ENCODE measurements at regions not wholly inside any gene's neighbourhood (a gene's known extent, or its start where the extent isn't known, plus 50 kb on each side); places are given as distances from the start of the nearest gene placed in this dataset.

- FAIRE-seq = no peak
- intact Hi-C loops (cut with micrococcal nuclease) = loop anchor here (2.0 kb wide), 1 partner anchor 438 kb away; no protein-coding TSS in a partner anchor
- dilution Hi-C loops (cut with MboI; ENCODE audit: extremely low pct_ligation_motif_present, low sequenced_read_pairs) = no loop called here
Measured at GRCh38 chr6:6494677-6495076, 93.8 kb upstream of the LY86 start.

More at GRCh38 chr6:6494677-6495076, 93.8 kb upstream of the LY86 start:
- no peaks in the 10 kb centered on the region for H3K9me1 ChIP-seq (replicated peaks; ENCODE audit: control insufficient read depth, extremely low read depth, insufficient read depth, low read length)
- H2AFZ ChIP-seq (ENCODE audit: low read depth, low read length) = no peak overlapping the region
- no peak overlapping the region for H3K4me2 ChIP-seq (ENCODE audit: insufficient read depth, low read length)
- no peaks in the 10 kb centered on the region for H3K79me2 ChIP-seq (ENCODE audit: control insufficient read depth, insufficient read depth, low read length)
- H3K9me3 ChIP-seq (replicated peaks; ENCODE audit: control insufficient read depth, insufficient read depth, low read length) = no peaks in the 10 kb centered on the region
- no peaks in the 10 kb centered on the region for H3K27me3 ChIP-seq (ENCODE audit: control insufficient read depth in 2 of 2, insufficient read depth in 2 of 2, low read length in 2 of 2)
- H3K27ac ChIP-seq (ENCODE audit: insufficient read depth, low read depth, low read length) = no peak overlapping the region
- H4K20me1 ChIP-seq (replicated peaks; ENCODE audit: control insufficient read depth, extremely low read depth, insufficient read depth, low read length) = no peaks in the 10 kb centered on the region
- CTCF ChIA-PET = no interaction called here
- TF ChIP-seq FOS (IDR thresholded peaks at IDR 0.05; ENCODE audit: borderline replicate concordance, insufficient read depth, low read length) (no peak), POLR2A (IDR thresholded peaks at IDR 0.05; ENCODE audit: low read depth, low read length) (no peak), EZH2 (IDR thresholded peaks at IDR 0.05; ENCODE audit: borderline replicate concordance, low read depth, low read length, severe bottlenecking) (no peak), MAX (IDR thresholded peaks at IDR 0.05; ENCODE audit: insufficient read depth, insufficient read length) (no peak), CTCF (IDR thresholded peaks at IDR 0.05; ENCODE audit: extremely low read depth in 1 of 2, insufficient read depth in 1 of 2, low read depth in 1 of 2, low read length in 2 of 2) (no peak), MYC (IDR thresholded peaks at IDR 0.05; ENCODE audit: low read depth, low read length) (no peak), GATA2 (IDR thresholded peaks at IDR 0.05; ENCODE audit: insufficient read depth, insufficient read length, low read depth, low read length) (no peak), JUN (IDR thresholded peaks at IDR 0.05; ENCODE audit: borderline replicate concordance, insufficient read depth, insufficient read length, low read depth) (no peak), POLR2AphosphoS5 (IDR thresholded peaks at IDR 0.05; ENCODE audit: insufficient read depth, low read depth, low read length) (no peak)
- H3K4me3 ChIP-seq (replicated peaks in 1 of 3; ENCODE audit: insufficient read depth in 1 of 3, low read depth in 1 of 3, low read length in 3 of 3) = no peak overlapping the region
- POLR2A ChIA-PET = no interaction called here
- DNase-seq (ENCODE audit: low read depth, low spot score) = no peak
- H3K4me1 ChIP-seq (ENCODE audit: control insufficient read depth, extremely low read depth, insufficient read depth, low read length) = no peaks in the 10 kb centered on the region
- BruUV-seq (replicated peaks) = no TSS peak
- no peaks in the 10 kb centered on the region for H3K36me3 ChIP-seq (ENCODE audit: control insufficient read depth in 2 of 2, extremely low read depth in 1 of 2, insufficient read depth in 2 of 2, low read length in 2 of 2)
- no peak overlapping the region for H3K9ac ChIP-seq (replicated peaks; ENCODE audit: extremely low read depth, insufficient read depth, low read length)

Data from endothelial cell of umbilical vein (primary cell).